Astrocyte (in vitro differentiated cells and primary cell): ENCODE measurements at regions not wholly inside any gene's neighbourhood (a gene's known extent, or its start where the extent isn't known, plus 50 kb on each side); places are given as distances from the start of the nearest gene placed in this dataset.

Experiments
- DNase-seq: peaks from one replicate; pipeline ENCODE4 v3.0.0-alpha.2; 2010; ENCODE audit warnings: low read depth
- FAIRE-seq: peaks from 2 replicates; lab custom pipeline; 2011; peaks lifted over from hg19 to GRCh38; lab: Jason Lieb, UNC
- H2AFZ ChIP-seq: 2 replicates; pipeline ENCODE4 v1.6.0; 2012; ENCODE audit warnings: low read depth, low read length, inconsistent platforms
- H3K27ac ChIP-seq: 2 replicates; pipeline ENCODE4 v1.5.1; 2011; ENCODE audit warnings: low read depth, low read length, inconsistent platforms
- H3K27me3 ChIP-seq: 2 replicates; pipeline ENCODE4 v1.6.0; 2011; ENCODE audit warnings: low read length, inconsistent platforms; ENCODE audit not compliant: insufficient read depth
- H3K36me3 ChIP-seq: 2 replicates; pipeline ENCODE4 v1.5.1; 2011; ENCODE audit warnings: low read length, inconsistent platforms; ENCODE audit not compliant: insufficient read depth
- H3K4me1 ChIP-seq: 2 replicates; pipeline ENCODE4 v1.5.1; 2011; ENCODE audit warnings: low read length, inconsistent platforms; ENCODE audit not compliant: insufficient read depth
- H3K4me2 ChIP-seq: 2 replicates; pipeline ENCODE4 v1.6.0; 2012; ENCODE audit warnings: low read length, inconsistent platforms
- H3K4me3 ChIP-seq: 2 replicates; pipeline ENCODE4 v1.5.1; 2011; ENCODE audit warnings: low read depth, mild to moderate bottlenecking, low read length, inconsistent platforms; ENCODE audit not compliant: insufficient read depth
- H3K79me2 ChIP-seq: 2 replicates; pipeline ENCODE4 v1.6.0; 2012; ENCODE audit warnings: mild to moderate bottlenecking, low read length, inconsistent platforms; ENCODE audit not compliant: insufficient read depth
- H3K9ac ChIP-seq: 2 replicates; pipeline ENCODE4 v1.6.0; 2012; ENCODE audit warnings: mild to moderate bottlenecking, low read length, inconsistent platforms
- H3K9me3 ChIP-seq: 2 replicates; pipeline ENCODE4 v1.5.1; 2012; ENCODE audit warnings: low read depth, mild to moderate bottlenecking, low read length, inconsistent platforms; ENCODE audit not compliant: insufficient read depth
- H4K20me1 ChIP-seq: 2 replicates; pipeline ENCODE4 v1.6.0; 2012; ENCODE audit warnings: low read length, inconsistent platforms; ENCODE audit not compliant: insufficient read depth
- H3K27ac Mint-ChIP-seq: one replicate; pipeline ENCODE4 v1.8.0; 2021; ENCODE audit warnings: mild to moderate bottlenecking, mixed read lengths; ENCODE audit not compliant: unreplicated experiment
- H3K27me3 Mint-ChIP-seq: one replicate; pipeline ENCODE4 v1.8.0; 2021; ENCODE audit warnings: low read depth, mixed read lengths; ENCODE audit not compliant: unreplicated experiment
- H3K36me3 Mint-ChIP-seq: one replicate; pipeline ENCODE4 v1.8.0; 2021; ENCODE audit warnings: low read depth, mixed read lengths; ENCODE audit not compliant: unreplicated experiment
- H3K4me1 Mint-ChIP-seq: one replicate; pipeline ENCODE4 v1.8.0; 2021; ENCODE audit warnings: low read depth, mixed read lengths; ENCODE audit not compliant: unreplicated experiment
- H3K4me3 Mint-ChIP-seq: one replicate; pipeline ENCODE4 v1.8.0; 2021; ENCODE audit warnings: mild to moderate bottlenecking, moderate library complexity, mixed read lengths; ENCODE audit not compliant: unreplicated experiment
- H3K9me3 Mint-ChIP-seq: one replicate; pipeline ENCODE4 v1.8.0; 2021; ENCODE audit warnings: mild to moderate bottlenecking, mixed read lengths; ENCODE audit not compliant: unreplicated experiment
- EZH2 ChIP-seq: IDR thresholded peaks from 2 replicates; pipeline ENCODE4 v1.6.1; 2012; ENCODE audit warnings: mild to moderate bottlenecking, low read length, inconsistent platforms; ENCODE audit not compliant: insufficient read depth
- TF ChIP-seq, protein P1 (sequence below): IDR thresholded peaks from 2 replicates; pipeline ENCODE4 v1.5.1; 2011; ENCODE audit warnings: low read depth, mild to moderate bottlenecking, inconsistent platforms, low read length, moderate library complexity; ENCODE audit not compliant: insufficient read depth

DNA sequence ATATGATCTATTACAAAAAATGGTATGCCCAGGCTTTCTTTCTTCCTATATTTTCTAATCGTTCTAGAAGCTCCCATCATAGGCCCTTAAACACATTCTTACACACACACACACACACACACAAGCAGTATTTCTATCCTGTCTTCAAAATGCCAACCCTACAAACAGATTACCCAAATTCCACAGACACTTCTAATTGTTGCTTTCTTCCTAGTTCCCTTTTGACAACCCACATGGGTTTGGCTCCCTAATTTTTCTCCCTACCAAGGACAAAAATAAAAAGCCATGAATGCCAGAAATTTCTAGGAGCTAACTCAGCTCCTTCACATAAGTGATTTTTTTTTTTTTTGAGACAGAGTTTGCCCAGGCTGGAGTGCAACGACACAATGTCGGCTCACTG, 60.3 kb upstream of the NTF3 start:
- Mint-ChIP-seq H3K9me3 (peaks cover 4% of the 10 kb centered on the region), H3K4me3 (no peak overlapping the region), H3K4me1 (peaks cover 4% of the 10 kb centered on the region), H3K27me3 (peaks cover 5% of the 10 kb centered on the region), H3K27ac (no peak overlapping the region), H3K36me3 (no peaks in the 10 kb centered on the region)
- FAIRE-seq (peak; percentile 62), DNase-seq (peak; percentile 8)
- Histone ChIP-seq H3K4me2 (no peak overlapping the region), H3K4me1 (no peaks in the 10 kb centered on the region), H3K79me2 (no peaks in the 10 kb centered on the region), H4K20me1 (no peaks in the 10 kb centered on the region), H2AFZ (no peak overlapping the region), H3K27ac (no peak overlapping the region), H3K9me3 (peaks cover 3% of the 10 kb centered on the region), H3K4me3 (no peak overlapping the region), H3K36me3 (no peaks in the 10 kb centered on the region), H3K9ac (no peak overlapping the region), H3K27me3 (no peaks in the 10 kb centered on the region)
- no peak for TF ChIP-seq EZH2
- TF ChIP-seq, protein P1, sequence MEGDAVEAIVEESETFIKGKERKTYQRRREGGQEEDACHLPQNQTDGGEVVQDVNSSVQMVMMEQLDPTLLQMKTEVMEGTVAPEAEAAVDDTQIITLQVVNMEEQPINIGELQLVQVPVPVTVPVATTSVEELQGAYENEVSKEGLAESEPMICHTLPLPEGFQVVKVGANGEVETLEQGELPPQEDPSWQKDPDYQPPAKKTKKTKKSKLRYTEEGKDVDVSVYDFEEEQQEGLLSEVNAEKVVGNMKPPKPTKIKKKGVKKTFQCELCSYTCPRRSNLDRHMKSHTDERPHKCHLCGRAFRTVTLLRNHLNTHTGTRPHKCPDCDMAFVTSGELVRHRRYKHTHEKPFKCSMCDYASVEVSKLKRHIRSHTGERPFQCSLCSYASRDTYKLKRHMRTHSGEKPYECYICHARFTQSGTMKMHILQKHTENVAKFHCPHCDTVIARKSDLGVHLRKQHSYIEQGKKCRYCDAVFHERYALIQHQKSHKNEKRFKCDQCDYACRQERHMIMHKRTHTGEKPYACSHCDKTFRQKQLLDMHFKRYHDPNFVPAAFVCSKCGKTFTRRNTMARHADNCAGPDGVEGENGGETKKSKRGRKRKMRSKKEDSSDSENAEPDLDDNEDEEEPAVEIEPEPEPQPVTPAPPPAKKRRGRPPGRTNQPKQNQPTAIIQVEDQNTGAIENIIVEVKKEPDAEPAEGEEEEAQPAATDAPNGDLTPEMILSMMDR, result no peak

DNA sequence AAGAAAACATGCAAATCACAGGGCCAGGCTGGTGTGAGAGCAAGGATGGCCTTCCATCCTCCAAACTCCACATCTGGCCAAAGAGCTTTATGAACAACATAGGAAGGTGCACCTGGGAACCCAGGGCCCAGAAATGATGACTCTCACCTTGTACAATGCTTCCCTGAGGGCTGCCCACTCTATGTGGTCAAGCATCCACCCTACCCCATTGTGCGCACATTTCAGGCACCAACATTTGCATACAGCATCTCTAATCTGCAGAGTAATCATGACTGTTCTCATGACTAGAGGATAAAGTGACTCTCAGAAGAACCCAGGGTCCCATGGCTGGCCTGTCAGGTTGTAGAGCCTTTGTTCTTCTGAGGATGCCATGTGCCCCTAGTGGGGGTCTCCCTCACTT, 57.2 kb upstream of the NTF3 start:
- Histone ChIP-seq H3K4me2 (no peak overlapping the region), H3K4me1 (no peaks in the 10 kb centered on the region), H3K27me3 (no peaks in the 10 kb centered on the region), H4K20me1 (no peaks in the 10 kb centered on the region), H3K36me3 (no peaks in the 10 kb centered on the region), H3K9ac (no peak overlapping the region), H2AFZ (no peak overlapping the region), H3K9me3 (peaks cover 3% of the 10 kb centered on the region), H3K27ac (no peak overlapping the region), H3K79me2 (no peaks in the 10 kb centered on the region), H3K4me3 (no peak overlapping the region)
- TF ChIP-seq EZH2, result no peak
- TF ChIP-seq, protein P1, result no peak
- Mint-ChIP-seq H3K27ac (no peak overlapping the region), H3K4me3 (no peak overlapping the region), H3K4me1 (peaks cover 10% of the 10 kb centered on the region), H3K9me3 (peaks cover 8% of the 10 kb centered on the region), H3K27me3 (peaks cover 5% of the 10 kb centered on the region), H3K36me3 (no peaks in the 10 kb centered on the region)
- FAIRE-seq (no peak), DNase-seq (no peak)

DNA sequence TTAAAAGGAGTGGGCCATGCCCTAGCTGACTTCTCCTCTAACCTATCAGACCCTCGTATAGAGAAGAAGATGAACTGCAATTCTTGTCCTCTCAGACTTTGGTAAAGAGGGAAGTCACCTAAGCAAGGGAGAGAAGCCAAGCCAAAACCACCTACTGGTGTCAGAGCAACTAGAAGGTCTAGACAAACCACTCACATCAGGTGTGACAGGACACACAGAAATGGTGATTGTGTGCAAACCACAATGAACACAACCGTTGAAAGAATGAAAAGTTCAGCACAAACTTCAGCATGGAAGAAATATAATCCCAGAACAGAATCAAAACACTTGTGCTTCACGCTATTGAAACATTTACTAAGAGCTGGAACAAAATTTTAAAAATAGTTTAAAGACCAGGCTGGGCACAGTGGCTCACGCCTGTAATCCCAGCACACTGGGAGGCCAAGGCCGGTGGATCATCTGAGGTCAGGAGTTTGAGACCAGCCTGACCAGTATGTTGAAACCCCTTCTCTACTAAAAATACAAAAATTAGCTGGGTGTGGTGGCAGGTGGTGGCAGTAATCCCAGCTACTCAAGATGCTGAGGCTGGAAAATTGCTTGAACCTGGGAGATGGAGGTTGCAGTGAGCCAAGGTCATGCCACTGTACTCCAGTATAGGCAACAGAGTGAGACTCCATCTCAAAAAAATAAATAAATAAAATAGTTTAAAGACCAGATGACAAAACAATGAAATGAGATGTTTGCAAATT, 56.2 kb upstream of the NTF3 start:
- Mint-ChIP-seq H3K27ac (no peak overlapping the region), H3K4me1 (peaks cover 17% of the 10 kb centered on the region), H3K36me3 (no peaks in the 10 kb centered on the region), H3K9me3 (peaks cover 8% of the 10 kb centered on the region), H3K27me3 (no peaks in the 10 kb centered on the region), H3K4me3 (no peak overlapping the region)
- no peak overlapping the region for H3K4me2 ChIP-seq
- H3K9me3 ChIP-seq, result peaks cover 3% of the 10 kb centered on the region
- no peak overlapping the region for H3K4me3 ChIP-seq
- H3K79me2 ChIP-seq, result no peaks in the 10 kb centered on the region
- DNase-seq (no peak), FAIRE-seq (no peak)
- no peaks in the 10 kb centered on the region for H3K36me3 ChIP-seq
- TF ChIP-seq, protein P1, result no peak
- no peak for TF ChIP-seq EZH2
- H3K27ac ChIP-seq, result no peak overlapping the region
- no peaks in the 10 kb centered on the region for H3K27me3 ChIP-seq
- H4K20me1 ChIP-seq, result no peaks in the 10 kb centered on the region
- H3K9ac ChIP-seq, result no peak overlapping the region
- H2AFZ ChIP-seq, result no peak overlapping the region
- H3K4me1 ChIP-seq, result no peaks in the 10 kb centered on the region
